ENCODE measurements at regions not wholly inside any gene's neighbourhood (a gene's known extent, or its start where the extent isn't known, plus 50 kb on each side); places are given as distances from the start of the nearest gene placed in this dataset.

DNA sequence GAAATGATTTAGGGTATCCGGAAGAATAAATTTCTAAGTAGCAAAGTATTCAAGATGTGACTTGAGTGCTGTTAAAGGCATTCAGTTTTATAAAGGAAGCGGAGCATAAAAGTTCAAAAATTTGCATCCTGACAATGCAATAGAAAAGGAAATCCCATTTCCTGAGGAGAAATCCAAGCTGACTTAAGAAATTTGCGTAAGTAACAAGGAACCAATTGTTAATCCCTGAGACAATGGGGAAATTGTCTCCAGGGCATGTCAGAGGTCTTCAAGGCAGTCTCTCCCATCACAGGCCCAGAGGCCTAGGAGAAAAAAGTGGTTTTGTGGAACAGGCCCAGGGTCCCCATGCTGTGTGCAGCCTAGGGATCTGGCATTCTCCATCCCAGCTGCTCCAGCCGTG, 416.0 kb downstream of the PRDM2 start:
- POLR2A ChIA-PET = no interaction called here
- ATAC-seq (replicated peaks in 1 of 4) = no peak
- peaks cover 25% of the 10 kb centered on the region in 2 donors for H3K27me3 Mint-ChIP-seq
- no peak for DNase-seq
- Histone ChIP-seq H3K4me3 (ENCODE audit: control insufficient read depth in 1 of 2, extremely low read depth in 1 of 2, low read length in 1 of 2) (no peak overlapping the region), H3K27ac (ENCODE audit: low read length) (no peak overlapping the region), H3K4me1 (ENCODE audit: control insufficient read depth in 1 of 2, extremely low read depth in 1 of 2, insufficient read depth in 2 of 2, low read length in 2 of 2) (no peaks in the 10 kb centered on the region), H3K36me3 (ENCODE audit: control insufficient read depth in 2 of 2, extremely low read depth in 1 of 2, insufficient read depth in 1 of 2, low read length in 1 of 2) (no peaks in the 10 kb centered on the region), H3K9me3 (no peaks in the 10 kb centered on the region), H3K27me3 (replicated peaks in 1 of 2; ENCODE audit: control insufficient read depth in 2 of 2, extremely low read depth in 1 of 2, insufficient read depth in 2 of 2, low read length in 1 of 2) (peaks cover 0 to 10% of the 10 kb centered on the region in 2 experiments)
- H3K4me3 Mint-ChIP-seq = no peak overlapping the region
- H3K9me3 Mint-ChIP-seq = peaks cover 0 to 15% (median 2%) of the 10 kb centered on the region in 3 donors
- H3K36me3 Mint-ChIP-seq = no peaks in the 10 kb centered on the region
- H3K4me1 Mint-ChIP-seq = peaks cover 0 to 6% (median 2%) of the 10 kb centered on the region in 3 donors
- CTCF ChIA-PET = no interaction called here
- WGBS (ENCODE audit: insufficient coverage) = 80% methylated on average over 2 of the region's 4 CpGs
- H3K27ac Mint-ChIP-seq = no peak overlapping the region

DNA sequence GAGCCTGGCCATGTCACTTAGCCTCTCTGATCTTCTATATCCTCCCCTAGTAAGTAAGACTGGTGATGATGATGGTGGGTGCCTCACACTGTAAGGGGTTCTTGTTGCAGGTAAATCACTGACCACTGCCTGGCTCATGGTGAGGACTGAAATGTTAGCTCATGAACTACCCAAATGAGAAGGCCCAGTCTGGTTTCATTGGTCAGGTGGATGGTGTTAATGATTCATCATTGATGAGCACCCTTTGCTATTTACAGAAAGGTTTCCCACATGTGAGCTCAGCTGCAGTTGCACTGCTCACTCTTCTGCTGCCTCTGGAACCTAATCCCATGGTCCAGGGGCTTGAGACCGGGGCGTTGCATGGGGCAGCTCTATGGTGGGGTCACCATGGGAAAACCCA, 417.7 kb downstream of the PRDM2 start:
- ChIA-PET CTCF (no interaction called here), POLR2A (no interaction called here)
- Mint-ChIP-seq H3K4me3 (no peak overlapping the region), H3K4me1 (peaks cover 0 to 6% (median 2%) of the 10 kb centered on the region in 3 donors), H3K36me3 (no peaks in the 10 kb centered on the region), H3K9me3 (peaks cover 0 to 15% (median 2%) of the 10 kb centered on the region in 3 donors), H3K27me3 (peaks cover 25 to 36% of the 10 kb centered on the region in 2 donors), H3K27ac (no peak overlapping the region)
- no peak for DNase-seq
- WGBS (ENCODE audit: insufficient coverage) = 35% methylated on average over 2 of the region's 2 CpGs
- no peaks in the 10 kb centered on the region for H3K9me3 ChIP-seq
- no peak overlapping the region for H3K27ac ChIP-seq (ENCODE audit: low read length)
- H3K27me3 ChIP-seq (replicated peaks in 1 of 2; ENCODE audit: control insufficient read depth in 2 of 2, extremely low read depth in 1 of 2, insufficient read depth in 2 of 2, low read length in 1 of 2) = peaks cover 0 to 10% of the 10 kb centered on the region in 2 experiments
- H3K4me3 ChIP-seq (ENCODE audit: control insufficient read depth in 1 of 2, extremely low read depth in 1 of 2, low read length in 1 of 2) = no peak overlapping the region
- ATAC-seq (replicated peaks in 1 of 4) = no peak
- no peaks in the 10 kb centered on the region for H3K36me3 ChIP-seq (ENCODE audit: control insufficient read depth in 2 of 2, extremely low read depth in 1 of 2, insufficient read depth in 1 of 2, low read length in 1 of 2)
- no peaks in the 10 kb centered on the region for H3K4me1 ChIP-seq (ENCODE audit: control insufficient read depth in 1 of 2, extremely low read depth in 1 of 2, insufficient read depth in 2 of 2, low read length in 2 of 2)

DNA sequence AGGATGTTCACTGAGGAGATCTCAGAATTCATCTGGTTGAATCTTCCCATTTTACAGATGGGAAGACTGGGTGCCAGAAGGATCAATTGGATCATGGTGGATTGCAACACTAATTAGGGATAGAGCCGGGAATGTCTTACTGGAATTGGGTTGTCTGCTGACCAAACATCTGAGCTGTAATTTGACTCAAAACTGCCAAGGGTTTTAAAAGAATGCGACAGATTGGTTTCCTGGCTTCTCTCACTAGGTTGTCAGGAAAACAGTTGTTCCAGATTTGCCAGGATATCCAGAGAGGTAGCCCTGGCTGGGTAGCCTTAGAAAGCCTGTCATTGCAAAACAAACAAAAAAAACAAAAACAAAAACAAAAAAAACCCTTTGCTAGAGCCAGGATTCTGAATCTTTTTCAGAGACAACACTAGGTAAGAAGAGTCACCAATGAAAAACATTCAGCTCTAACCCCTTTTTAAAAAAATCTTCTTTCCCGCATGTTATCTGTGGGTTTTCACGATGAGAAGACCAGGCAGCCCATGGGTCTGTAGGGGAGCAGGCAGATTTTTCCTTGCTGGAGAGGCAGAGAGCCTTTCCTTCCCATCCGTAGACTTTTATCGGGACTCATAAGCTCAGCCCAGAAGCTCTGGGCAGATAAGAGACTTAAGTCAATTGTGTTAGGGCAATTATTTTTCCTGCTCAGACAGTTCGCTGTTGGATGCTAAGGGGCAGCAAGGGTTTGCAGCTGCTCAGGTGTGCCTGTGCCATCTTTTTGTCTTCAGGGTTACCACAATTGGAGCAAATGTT, 418.9 kb downstream of the PRDM2 start:
- H3K36me3 ChIP-seq (ENCODE audit: control insufficient read depth in 2 of 2, extremely low read depth in 1 of 2, insufficient read depth in 1 of 2, low read length in 1 of 2) = no peaks in the 10 kb centered on the region
- Mint-ChIP-seq H3K36me3 (no peaks in the 10 kb centered on the region), H3K4me3 (no peak overlapping the region), H3K27me3 (peaks cover 20 to 33% of the 10 kb centered on the region in 2 donors), H3K27ac (no peak overlapping the region), H3K9me3 (peaks cover 0 to 15% (median 2%) of the 10 kb centered on the region in 3 donors), H3K4me1 (peaks cover 0 to 6% (median 2%) of the 10 kb centered on the region in 3 donors)
- CTCF ChIA-PET = no interaction called here
- POLR2A ChIA-PET = no interaction called here
- no peaks in the 10 kb centered on the region for H3K9me3 ChIP-seq
- peaks cover 0 to 7% of the 10 kb centered on the region in 2 experiments for H3K27me3 ChIP-seq (replicated peaks in 1 of 2; ENCODE audit: control insufficient read depth in 2 of 2, extremely low read depth in 1 of 2, insufficient read depth in 2 of 2, low read length in 1 of 2)
- no peak for DNase-seq
- no peak for ATAC-seq (replicated peaks in 1 of 4)
- H3K4me3 ChIP-seq (ENCODE audit: control insufficient read depth in 1 of 2, extremely low read depth in 1 of 2, low read length in 1 of 2) = no peak overlapping the region
- 68% methylated on average over 4 of the region's 7 CpGs for WGBS (ENCODE audit: insufficient coverage)
- H3K27ac ChIP-seq (ENCODE audit: low read length) = no peak overlapping the region
- H3K4me1 ChIP-seq (ENCODE audit: control insufficient read depth in 1 of 2, extremely low read depth in 1 of 2, insufficient read depth in 2 of 2, low read length in 2 of 2) = no peaks in the 10 kb centered on the region

DNA sequence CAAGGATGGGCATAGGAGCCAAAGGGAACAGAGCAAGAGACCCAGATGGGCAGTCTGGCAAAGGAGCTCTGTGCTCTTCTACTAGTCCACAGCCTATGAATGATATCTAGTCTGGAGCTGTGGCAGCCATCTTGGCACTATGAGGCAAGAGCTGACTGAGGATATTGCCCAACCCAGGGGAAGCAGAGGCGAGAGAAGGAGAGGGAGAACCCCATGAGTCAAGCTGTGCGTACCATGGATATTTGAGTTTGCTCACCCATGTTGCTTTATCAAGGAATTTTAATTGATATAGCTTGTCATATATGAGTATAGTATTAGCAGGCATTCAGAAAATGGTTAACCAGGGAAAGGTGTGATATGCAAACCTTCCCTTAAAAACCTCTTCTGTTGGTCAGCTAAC, 420.9 kb downstream of the PRDM2 start:
- 80% methylated on average over 1 of the region's 2 CpGs for WGBS (ENCODE audit: insufficient coverage)
- Histone ChIP-seq H3K36me3 (ENCODE audit: control insufficient read depth in 2 of 2, extremely low read depth in 1 of 2, insufficient read depth in 1 of 2, low read length in 1 of 2) (no peaks in the 10 kb centered on the region), H3K4me3 (ENCODE audit: control insufficient read depth in 1 of 2, extremely low read depth in 1 of 2, low read length in 1 of 2) (no peak overlapping the region), H3K9me3 (no peaks in the 10 kb centered on the region), H3K4me1 (ENCODE audit: control insufficient read depth in 1 of 2, extremely low read depth in 1 of 2, insufficient read depth in 2 of 2, low read length in 2 of 2) (no peaks in the 10 kb centered on the region), H3K27me3 (replicated peaks in 1 of 2; ENCODE audit: control insufficient read depth in 2 of 2, extremely low read depth in 1 of 2, insufficient read depth in 2 of 2, low read length in 1 of 2) (peaks cover 0 to 6% of the 10 kb centered on the region in 2 experiments), H3K27ac (ENCODE audit: low read length) (no peak overlapping the region)
- no peak for ATAC-seq (replicated peaks in 1 of 4)
- Mint-ChIP-seq H3K9me3 (peaks cover 0 to 15% (median 2%) of the 10 kb centered on the region in 3 donors), H3K36me3 (no peaks in the 10 kb centered on the region), H3K27me3 (peaks cover 20 to 39% of the 10 kb centered on the region in 2 donors), H3K27ac (no peak overlapping the region), H3K4me3 (no peak overlapping the region), H3K4me1 (no peaks in the 10 kb centered on the region)
- DNase-seq = no peak
- POLR2A ChIA-PET = no interaction called here
- CTCF ChIA-PET = no interaction called here

DNA sequence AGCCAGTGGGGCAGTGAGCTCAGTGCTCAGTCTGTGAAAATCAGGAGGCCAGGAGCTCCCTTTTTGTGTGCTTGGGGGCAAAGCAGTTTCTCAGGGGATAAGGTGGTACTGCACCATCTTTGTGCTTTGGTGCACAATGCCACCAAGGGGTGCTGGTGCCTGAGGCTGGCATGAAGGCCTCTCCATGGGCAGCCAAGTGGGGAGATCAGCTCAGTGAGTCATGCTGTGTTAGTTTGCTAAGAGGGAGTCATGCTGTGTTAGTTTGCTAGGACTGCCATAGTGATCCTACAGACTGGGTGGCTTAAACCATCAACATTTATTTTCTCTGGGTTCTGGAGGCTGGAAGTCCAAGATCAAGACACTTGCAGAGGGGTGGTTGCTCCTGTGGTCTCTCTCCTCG, 428.1 kb downstream of the PRDM2 start:
- CTCF ChIA-PET = no interaction called here
- peaks cover 10 to 21% of the 10 kb centered on the region in 2 donors for H3K27me3 Mint-ChIP-seq
- H3K27ac Mint-ChIP-seq = no peak overlapping the region

DNA sequence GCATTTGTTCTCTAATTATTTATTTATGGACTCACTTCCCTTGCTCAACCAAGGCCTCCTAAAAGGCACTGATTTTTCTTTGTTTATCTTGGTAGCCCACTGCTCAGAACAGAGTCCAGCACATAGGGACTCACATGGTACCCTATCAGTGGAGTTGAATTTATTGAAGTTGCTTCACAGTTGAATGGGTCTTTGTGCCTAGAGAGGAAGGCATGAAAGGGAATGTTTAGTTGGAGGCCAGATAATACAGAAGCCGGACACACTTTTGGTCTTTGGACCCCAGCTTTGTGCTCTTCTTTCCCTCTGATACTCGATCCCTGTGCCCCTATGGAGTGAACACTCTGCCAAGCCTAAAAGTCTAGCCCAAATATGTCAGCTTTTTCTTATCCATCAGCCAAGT, 429.0 kb downstream of the PRDM2 start:
- DNase-seq (no peak), ATAC-seq (replicated peaks in 1 of 4) (no peak)
- no peaks in the 10 kb centered on the region for H3K36me3 ChIP-seq (ENCODE audit: control insufficient read depth in 2 of 2, extremely low read depth in 1 of 2, insufficient read depth in 1 of 2, low read length in 1 of 2)
- H3K27me3 ChIP-seq (replicated peaks in 1 of 2; ENCODE audit: control insufficient read depth in 2 of 2, extremely low read depth in 1 of 2, insufficient read depth in 2 of 2, low read length in 1 of 2) = no peaks in the 10 kb centered on the region
- no peak overlapping the region for H3K4me3 ChIP-seq (ENCODE audit: control insufficient read depth in 1 of 2, extremely low read depth in 1 of 2, low read length in 1 of 2)
- Mint-ChIP-seq H3K27me3 (peaks cover 7 to 18% of the 10 kb centered on the region in 2 donors), H3K4me3 (no peak overlapping the region), H3K36me3 (no peaks in the 10 kb centered on the region), H3K9me3 (no peaks in the 10 kb centered on the region), H3K4me1 (no peaks in the 10 kb centered on the region), H3K27ac (no peak overlapping the region)
- ChIA-PET CTCF (no interaction called here), POLR2A (no interaction called here)
- no peaks in the 10 kb centered on the region for H3K9me3 ChIP-seq
- H3K27ac ChIP-seq (ENCODE audit: low read length) = no peak overlapping the region
- 56% methylated on average over 2 of the region's 2 CpGs for WGBS (ENCODE audit: insufficient coverage)
- H3K4me1 ChIP-seq (ENCODE audit: control insufficient read depth in 1 of 2, extremely low read depth in 1 of 2, insufficient read depth in 2 of 2, low read length in 2 of 2) = no peaks in the 10 kb centered on the region

More for the DNA sequence above, 428.1 kb downstream of the PRDM2 start:
- H3K4me3 ChIP-seq (ENCODE audit: control insufficient read depth in 1 of 2, extremely low read depth in 1 of 2, low read length in 1 of 2) = no peak overlapping the region
- no peak for ATAC-seq (replicated peaks in 1 of 4)
- H3K9me3 ChIP-seq = no peaks in the 10 kb centered on the region
- no peaks in the 10 kb centered on the region for H3K4me1 ChIP-seq (ENCODE audit: control insufficient read depth in 1 of 2, extremely low read depth in 1 of 2, insufficient read depth in 2 of 2, low read length in 2 of 2)
- H3K27me3 ChIP-seq (replicated peaks in 1 of 2; ENCODE audit: control insufficient read depth in 2 of 2, extremely low read depth in 1 of 2, insufficient read depth in 2 of 2, low read length in 1 of 2) = no peaks in the 10 kb centered on the region
- no peaks in the 10 kb centered on the region for H3K4me1 Mint-ChIP-seq
- no peak overlapping the region for H3K4me3 Mint-ChIP-seq
- no peaks in the 10 kb centered on the region for H3K9me3 Mint-ChIP-seq
- WGBS (ENCODE audit: insufficient coverage) = 90% methylated on average over 1 of the region's 1 CpG
- DNase-seq = no peak
- no peak overlapping the region for H3K27ac ChIP-seq (ENCODE audit: low read length)
- no peaks in the 10 kb centered on the region for H3K36me3 ChIP-seq (ENCODE audit: control insufficient read depth in 2 of 2, extremely low read depth in 1 of 2, insufficient read depth in 1 of 2, low read length in 1 of 2)
- H3K36me3 Mint-ChIP-seq = no peaks in the 10 kb centered on the region
- POLR2A ChIA-PET = no interaction called here

Measured in T-cell (primary cell).